ENCODE measurements at regions not wholly inside any gene's neighbourhood (a gene's known extent, or its start where the extent isn't known, plus 50 kb on each side); places are given as distances from the start of the nearest gene placed in this dataset.

- no peak overlapping the region for H3K27ac ChIP-seq
- ATAC-seq (no peak), DNase-seq (no peak)
- no peaks in the 10 kb centered on the region for H3K9me3 ChIP-seq
- TF ChIP-seq, protein P1, sequence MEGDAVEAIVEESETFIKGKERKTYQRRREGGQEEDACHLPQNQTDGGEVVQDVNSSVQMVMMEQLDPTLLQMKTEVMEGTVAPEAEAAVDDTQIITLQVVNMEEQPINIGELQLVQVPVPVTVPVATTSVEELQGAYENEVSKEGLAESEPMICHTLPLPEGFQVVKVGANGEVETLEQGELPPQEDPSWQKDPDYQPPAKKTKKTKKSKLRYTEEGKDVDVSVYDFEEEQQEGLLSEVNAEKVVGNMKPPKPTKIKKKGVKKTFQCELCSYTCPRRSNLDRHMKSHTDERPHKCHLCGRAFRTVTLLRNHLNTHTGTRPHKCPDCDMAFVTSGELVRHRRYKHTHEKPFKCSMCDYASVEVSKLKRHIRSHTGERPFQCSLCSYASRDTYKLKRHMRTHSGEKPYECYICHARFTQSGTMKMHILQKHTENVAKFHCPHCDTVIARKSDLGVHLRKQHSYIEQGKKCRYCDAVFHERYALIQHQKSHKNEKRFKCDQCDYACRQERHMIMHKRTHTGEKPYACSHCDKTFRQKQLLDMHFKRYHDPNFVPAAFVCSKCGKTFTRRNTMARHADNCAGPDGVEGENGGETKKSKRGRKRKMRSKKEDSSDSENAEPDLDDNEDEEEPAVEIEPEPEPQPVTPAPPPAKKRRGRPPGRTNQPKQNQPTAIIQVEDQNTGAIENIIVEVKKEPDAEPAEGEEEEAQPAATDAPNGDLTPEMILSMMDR (IDR thresholded peaks at IDR 0.05): no peak
- H3K36me3 ChIP-seq: no peaks in the 10 kb centered on the region
- intact Hi-C loops (cut with DNase I): no loop called here
- H3K4me1 ChIP-seq: no peaks in the 10 kb centered on the region
- H3K4me3 ChIP-seq: no peak overlapping the region
- no peaks in the 10 kb centered on the region for H3K27me3 ChIP-seq (ENCODE audit: low read depth)
Observed at GRCh38 chr3:164186095-164186494, 892.2 kb downstream of the SI start.

- Histone ChIP-seq H3K9me3 (no peaks in the 10 kb centered on the region), H3K4me3 (no peak overlapping the region), H3K27me3 (ENCODE audit: low read depth) (no peaks in the 10 kb centered on the region), H3K4me1 (no peaks in the 10 kb centered on the region), H3K27ac (no peak overlapping the region), H3K36me3 (no peaks in the 10 kb centered on the region)
- ATAC-seq (no peak), DNase-seq (no peak)
- intact Hi-C loops (cut with DNase I): no loop called here
- TF ChIP-seq, protein P1 (IDR thresholded peaks at IDR 0.05): no peak
Observed at GRCh38 chr3:164179110-164179774, 899.1 kb downstream of the SI start.

DNA sequence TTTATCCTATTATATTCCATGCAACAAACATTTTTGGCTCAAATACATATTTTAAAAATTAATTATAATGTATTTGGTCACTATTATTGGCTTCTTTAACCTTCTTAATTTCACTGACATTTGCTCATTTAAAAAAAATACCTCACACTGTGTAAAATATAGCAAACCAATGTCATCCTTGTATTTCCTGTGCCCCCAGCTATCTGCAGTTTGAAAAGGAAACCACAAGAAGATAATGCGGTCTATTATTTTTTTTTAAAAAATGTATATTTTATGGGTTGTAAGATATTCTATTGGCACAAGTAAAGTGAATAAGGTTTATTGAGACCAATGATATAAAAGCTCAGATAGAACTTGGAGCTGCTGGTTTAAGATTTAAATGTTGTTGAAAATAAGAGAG, 904.2 kb downstream of the SI start:
- no peak overlapping the region for H3K27ac ChIP-seq
- DNase-seq: no peak
- TF ChIP-seq, protein P1 (IDR thresholded peaks at IDR 0.05): no peak
- intact Hi-C loops (cut with DNase I): no loop called here
- no peak for ATAC-seq
- no peak overlapping the region for H3K4me3 ChIP-seq
- H3K27me3 ChIP-seq (ENCODE audit: low read depth): no peaks in the 10 kb centered on the region
- H3K9me3 ChIP-seq: no peaks in the 10 kb centered on the region
- no peaks in the 10 kb centered on the region for H3K4me1 ChIP-seq
- no peaks in the 10 kb centered on the region for H3K36me3 ChIP-seq

DNA sequence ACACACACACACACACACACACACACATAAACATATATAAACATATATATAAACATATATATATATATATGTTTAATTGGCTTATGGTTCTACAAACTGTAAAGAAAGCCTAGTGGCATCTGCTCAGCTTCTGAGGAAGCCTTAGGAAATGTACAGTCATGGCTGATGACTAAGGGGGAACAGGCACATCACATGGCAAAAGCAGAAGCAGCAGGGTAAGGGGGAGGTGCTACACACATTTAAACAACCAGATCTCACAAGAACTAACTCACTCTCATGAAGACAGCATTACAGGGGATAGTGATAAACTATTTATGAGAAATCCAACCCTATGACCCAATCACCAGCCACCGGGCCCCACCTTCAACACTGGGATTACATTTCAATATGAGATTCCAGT, 922.9 kb downstream of the SI start:
- intact Hi-C loops (cut with DNase I): no loop called here
- Histone ChIP-seq H3K36me3 (no peaks in the 10 kb centered on the region), H3K27ac (no peak overlapping the region), H3K4me3 (no peak overlapping the region), H3K27me3 (ENCODE audit: low read depth) (no peaks in the 10 kb centered on the region), H3K9me3 (peaks cover 3% of the 10 kb centered on the region), H3K4me1 (no peaks in the 10 kb centered on the region)
- TF ChIP-seq, protein P1 (IDR thresholded peaks at IDR 0.05): no peak
- DNase-seq: no peak
- no peak for ATAC-seq

GRCh38 chr3:164144824-164145223, 933.5 kb downstream of the SI start:
- H3K36me3 ChIP-seq: no peaks in the 10 kb centered on the region
- DNase-seq (no peak), ATAC-seq (no peak)
- H3K4me1 ChIP-seq: no peaks in the 10 kb centered on the region
- no peak overlapping the region for H3K27ac ChIP-seq
- no peak overlapping the region for H3K4me3 ChIP-seq
- no peaks in the 10 kb centered on the region for H3K27me3 ChIP-seq (ENCODE audit: low read depth)
- intact Hi-C loops (cut with DNase I): no loop called here
- TF ChIP-seq, protein P1 (IDR thresholded peaks at IDR 0.05): no peak
- peaks cover 17% of the 10 kb centered on the region for H3K9me3 ChIP-seq

Data from lower lobe of right lung (tissue), 2 donors.